ENCODE measurements at regions not wholly inside any gene's neighbourhood (a gene's known extent, or its start where the extent isn't known, plus 50 kb on each side); places are given as distances from the start of the nearest gene placed in this dataset.

GRCh38 chr11:91209306-91209705 lies 986.5 kb upstream of the CHORDC1 start:
- no peak for DNase-seq (ENCODE audit: low read depth in 4 of 4, low spot score in 2 of 4)

GRCh38 chr11:91199866-91200265 lies 977.0 kb upstream of the CHORDC1 start:
- DNase-seq (ENCODE audit: low read depth in 4 of 4, low spot score in 2 of 4) = no peak

GRCh38 chr11:91194546-91194945 lies 971.7 kb upstream of the CHORDC1 start:
- DNase-seq (ENCODE audit: low read depth in 4 of 4, low spot score in 2 of 4) = no peak

- DNase-seq (ENCODE audit: low read depth in 4 of 4, low spot score in 2 of 4) = no peak
These were observed 965.6 kb upstream of the CHORDC1 start for GRCh38 chr11:91188484-91188883.

GRCh38 chr11:91187314-91187713 lies 964.5 kb upstream of the CHORDC1 start:
- no peak for DNase-seq (ENCODE audit: low read depth in 4 of 4, low spot score in 2 of 4)

- no peak for DNase-seq (ENCODE audit: low read depth in 4 of 4, low spot score in 2 of 4)
These were observed 955.5 kb upstream of the CHORDC1 start for GRCh38 chr11:91178366-91178765.

- no peak for DNase-seq (ENCODE audit: low read depth in 4 of 4, low spot score in 2 of 4)
These were observed 951.9 kb upstream of the CHORDC1 start for GRCh38 chr11:91174734-91175133.

GRCh38 chr11:91174193-91174592 lies 951.3 kb upstream of the CHORDC1 start:
- no peak for DNase-seq (ENCODE audit: low read depth in 4 of 4, low spot score in 2 of 4)

GRCh38 chr11:91173701-91174100 lies 950.9 kb upstream of the CHORDC1 start:
- DNase-seq (ENCODE audit: low read depth in 4 of 4, low spot score in 2 of 4) = no peak

GRCh38 chr11:91170711-91171110 lies 947.9 kb upstream of the CHORDC1 start:
- DNase-seq (ENCODE audit: low read depth in 4 of 4, low spot score in 2 of 4) = no peak

- no peak for DNase-seq (ENCODE audit: low read depth in 4 of 4, low spot score in 2 of 4)
These were observed 941.6 kb upstream of the CHORDC1 start for GRCh38 chr11:91164452-91164822.

GRCh38 chr11:91163619-91164451 lies 941.0 kb upstream of the CHORDC1 start:
- DNase-seq (ENCODE audit: low read depth in 4 of 4, low spot score in 2 of 4) = no peak

GRCh38 chr11:91160661-91161060 lies 937.8 kb upstream of the CHORDC1 start:
- no peak for DNase-seq (ENCODE audit: low read depth in 4 of 4, low spot score in 2 of 4)

- DNase-seq (ENCODE audit: low read depth in 4 of 4, low spot score in 2 of 4) = no peak
These were observed 936.2 kb upstream of the CHORDC1 start for GRCh38 chr11:91158891-91159537.

- no peak for DNase-seq (ENCODE audit: low read depth in 4 of 4, low spot score in 2 of 4)
These were observed 935.4 kb upstream of the CHORDC1 start for GRCh38 chr11:91158297-91158696.

- DNase-seq (ENCODE audit: low read depth in 4 of 4, low spot score in 2 of 4) = no peak
These were observed 933.2 kb upstream of the CHORDC1 start for GRCh38 chr11:91156041-91156440.

- no peak for DNase-seq (ENCODE audit: low read depth in 4 of 4, low spot score in 2 of 4)
These were observed 925.0 kb upstream of the CHORDC1 start for GRCh38 chr11:91147885-91148284.

GRCh38 chr11:91141655-91142054 lies 918.8 kb upstream of the CHORDC1 start:
- no peak for DNase-seq (ENCODE audit: low read depth in 4 of 4, low spot score in 2 of 4)

GRCh38 chr11:91136631-91137030 lies 913.8 kb upstream of the CHORDC1 start:
- no peak for DNase-seq (ENCODE audit: low read depth in 4 of 4, low spot score in 2 of 4)

GRCh38 chr11:91133361-91133760 lies 910.5 kb upstream of the CHORDC1 start:
- DNase-seq (ENCODE audit: low read depth in 4 of 4, low spot score in 2 of 4) = no peak

GRCh38 chr11:91129596-91129995 lies 906.7 kb upstream of the CHORDC1 start:
- no peak for DNase-seq (ENCODE audit: low read depth in 4 of 4, low spot score in 2 of 4)

- no peak for DNase-seq (ENCODE audit: low read depth in 4 of 4, low spot score in 2 of 4)
These were observed 901.5 kb upstream of the CHORDC1 start for GRCh38 chr11:91124363-91124762.

All from left renal cortex interstitium (tissue), 4 donors.